Thyroid gland (tissue), 4 donors: ENCODE measurements at regions not wholly inside any gene's neighbourhood (a gene's known extent, or its start where the extent isn't known, plus 50 kb on each side); places are given as distances from the start of the nearest gene placed in this dataset.

Experiments used
- DNase-seq, 2 donors: peaks; one replicate each; pipeline ENCODE4 v3.0.0-alpha.2; 2019
- H3K27ac ChIP-seq, 3 donors: fragments of 200-600 bp; sonication (generic); 1 replicate in 2 of 3; 2 replicates in 1 of 3; pipeline ENCODE4 v1.5.1; 2016 to 2019; ENCODE audit warnings: mild to moderate bottlenecking in 1 of 3, moderate library complexity in 1 of 3
- H3K27me3 ChIP-seq: fragments of 200-600 bp; sonication (generic); one replicate; pipeline ENCODE4 v1.5.1; 2019
- H3K36me3 ChIP-seq, 2 donors: fragments of 200-600 bp; sonication (generic); one replicate each; pipeline ENCODE4 v1.5.1; 2016 to 2019
- H3K4me1 ChIP-seq, 2 donors: fragments of 200-600 bp; sonication (generic); one replicate each; pipeline ENCODE4 v1.5.1; 2017 to 2019
- H3K4me3 ChIP-seq, 3 donors: fragments of 200-600 bp; sonication (generic); replicated peaks in 1 of 3; 1 replicate in 2 of 3; 2 replicates in 1 of 3; pipeline ENCODE4 v1.5.1; 2016; ENCODE audit warnings: mild to moderate bottlenecking in 1 of 3
- H3K9me3 ChIP-seq: fragments of 200-600 bp; sonication (generic); one replicate; pipeline ENCODE4 v1.5.1; 2017
- POLR2A ChIP-seq, 2 donors: fragments of 450-650 bp; IDR thresholded peaks; one replicate each; pipeline ENCODE4 v1.6.1; 2017; ENCODE audit warnings: antibody characterized with exemption in 2 of 2, mild to moderate bottlenecking in 2 of 2, moderate library complexity in 1 of 2
- WGBS, 2 donors: methylation state at CpG; one replicate each; pipeline ENCODE4 v1.1.5; 2017; 5-methylcytosine and 5-hydroxymethylcytosine counted together
- intact Hi-C: fragments of 100-400 bp; cut with DNase I; formaldehyde crosslinking; loops from one replicate; pipeline ENCODE4 v1.15.1; 2023
- TF ChIP-seq, protein P1 (sequence below), 6 experiments: fragments of 200-600 bp in 3 of 6; fragments of 450-650 bp in 3 of 6; sonication (generic) in 3 of 6; IDR thresholded peaks; one replicate each; pipeline ENCODE4 v1.5.1; 2016 to 2019; ENCODE audit warnings: antibody characterized with exemption in 6 of 6, mild to moderate bottlenecking in 2 of 6, inconsistent platforms in 1 of 6, moderate library complexity in 1 of 6

- Histone ChIP-seq H3K36me3 (no peaks in the 10 kb centered on the region), H3K9me3 (no peaks in the 10 kb centered on the region), H3K27ac (no peak overlapping the region), H3K4me3 (no peak overlapping the region), H3K27me3 (no peaks in the 10 kb centered on the region), H3K4me1 (no peaks in the 10 kb centered on the region)
- TF ChIP-seq, protein P1, sequence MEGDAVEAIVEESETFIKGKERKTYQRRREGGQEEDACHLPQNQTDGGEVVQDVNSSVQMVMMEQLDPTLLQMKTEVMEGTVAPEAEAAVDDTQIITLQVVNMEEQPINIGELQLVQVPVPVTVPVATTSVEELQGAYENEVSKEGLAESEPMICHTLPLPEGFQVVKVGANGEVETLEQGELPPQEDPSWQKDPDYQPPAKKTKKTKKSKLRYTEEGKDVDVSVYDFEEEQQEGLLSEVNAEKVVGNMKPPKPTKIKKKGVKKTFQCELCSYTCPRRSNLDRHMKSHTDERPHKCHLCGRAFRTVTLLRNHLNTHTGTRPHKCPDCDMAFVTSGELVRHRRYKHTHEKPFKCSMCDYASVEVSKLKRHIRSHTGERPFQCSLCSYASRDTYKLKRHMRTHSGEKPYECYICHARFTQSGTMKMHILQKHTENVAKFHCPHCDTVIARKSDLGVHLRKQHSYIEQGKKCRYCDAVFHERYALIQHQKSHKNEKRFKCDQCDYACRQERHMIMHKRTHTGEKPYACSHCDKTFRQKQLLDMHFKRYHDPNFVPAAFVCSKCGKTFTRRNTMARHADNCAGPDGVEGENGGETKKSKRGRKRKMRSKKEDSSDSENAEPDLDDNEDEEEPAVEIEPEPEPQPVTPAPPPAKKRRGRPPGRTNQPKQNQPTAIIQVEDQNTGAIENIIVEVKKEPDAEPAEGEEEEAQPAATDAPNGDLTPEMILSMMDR (IDR thresholded peaks at IDR 0.05), result no peak
- TF ChIP-seq POLR2A (IDR thresholded peaks at IDR 0.05), result no peak
- 63 to 79% methylated on average over 4 of the region's 4 CpGs for WGBS, 2 donors
- intact Hi-C loops, result no loop called here
- no peak for DNase-seq
These were observed 599.2 kb downstream of the NR4A2 start for GRCh38 chr2:155733091-155733853.

- H3K4me1 ChIP-seq, result no peaks in the 10 kb centered on the region
- WGBS, 2 donors, result 78 to 82% methylated on average over 5 of the region's 5 CpGs
- H3K27me3 ChIP-seq, result no peaks in the 10 kb centered on the region
- no peak for DNase-seq
- intact Hi-C loops, result no loop called here
- no peaks in the 10 kb centered on the region for H3K36me3 ChIP-seq
- no peaks in the 10 kb centered on the region for H3K9me3 ChIP-seq
- no peak overlapping the region for H3K4me3 ChIP-seq
- TF ChIP-seq, protein P1 (IDR thresholded peaks at IDR 0.05), result no peak
- TF ChIP-seq POLR2A (IDR thresholded peaks at IDR 0.05), result no peak
- no peak overlapping the region for H3K27ac ChIP-seq
These were observed 601.7 kb downstream of the NR4A2 start for GRCh38 chr2:155730804-155731203.

- DNase-seq, result no peak
- no peak for TF ChIP-seq POLR2A (IDR thresholded peaks at IDR 0.05)
- Histone ChIP-seq H3K27me3 (no peaks in the 10 kb centered on the region), H3K36me3 (no peaks in the 10 kb centered on the region), H3K9me3 (no peaks in the 10 kb centered on the region), H3K4me3 (no peak overlapping the region), H3K27ac (no peak overlapping the region), H3K4me1 (no peaks in the 10 kb centered on the region)
- intact Hi-C loops, result no loop called here
- 26 to 37% methylated on average over 10 of the region's 10 CpGs for WGBS, 2 donors
These were observed 605.2 kb downstream of the NR4A2 start for GRCh38 chr2:155727187-155727895.

DNA sequence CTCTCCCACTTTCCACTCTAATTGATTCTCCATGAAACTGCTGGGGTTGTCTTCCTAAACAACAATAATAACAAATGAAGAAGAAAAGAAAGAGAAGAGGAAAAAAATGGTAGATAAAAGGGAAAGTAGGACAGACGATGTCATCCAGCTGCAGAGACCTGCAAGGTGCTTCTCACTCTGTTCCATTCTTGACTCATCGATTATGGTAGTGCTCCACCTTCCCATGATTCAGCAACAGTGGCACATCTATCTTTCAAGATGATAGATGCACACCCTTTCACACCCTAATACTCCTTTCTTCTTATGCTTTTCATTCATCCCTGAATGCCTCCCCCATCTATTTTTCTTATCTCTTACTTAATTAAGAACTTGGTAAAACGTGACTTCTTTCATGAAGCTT lies 610.2 kb downstream of the NR4A2 start:
- 82 to 85% methylated on average over 3 of the region's 3 CpGs for WGBS, 2 donors
- no peak overlapping the region for H3K27ac ChIP-seq
- no peaks in the 10 kb centered on the region for H3K4me1 ChIP-seq
- TF ChIP-seq POLR2A (IDR thresholded peaks at IDR 0.05), result no peak
- TF ChIP-seq, protein P1 (IDR thresholded peaks at IDR 0.05), result no peak
- H3K4me3 ChIP-seq, result no peak overlapping the region
- no peaks in the 10 kb centered on the region for H3K36me3 ChIP-seq
- H3K27me3 ChIP-seq, result no peaks in the 10 kb centered on the region
- intact Hi-C loops, result no loop called here
- no peak for DNase-seq
- no peaks in the 10 kb centered on the region for H3K9me3 ChIP-seq

GRCh38 chr2:155715705-155716104 lies 616.8 kb downstream of the NR4A2 start:
- TF ChIP-seq, protein P1 (IDR thresholded peaks at IDR 0.05), result no peak
- TF ChIP-seq POLR2A (IDR thresholded peaks at IDR 0.05), result no peak
- WGBS, 2 donors, result 86 to 89% methylated on average over 2 of the region's 2 CpGs

More at GRCh38 chr2:155715705-155716104, 616.8 kb downstream of the NR4A2 start:
- no peak overlapping the region for H3K27ac ChIP-seq
- intact Hi-C loops, result no loop called here
- no peaks in the 10 kb centered on the region for H3K36me3 ChIP-seq
- no peak overlapping the region for H3K4me3 ChIP-seq
- H3K27me3 ChIP-seq, result no peaks in the 10 kb centered on the region
- no peak for DNase-seq
- no peaks in the 10 kb centered on the region for H3K4me1 ChIP-seq
- no peaks in the 10 kb centered on the region for H3K9me3 ChIP-seq
